HG03103 (cell line): ENCODE measurements at regions not wholly inside any gene's neighbourhood (a gene's known extent, or its start where the extent isn't known, plus 50 kb on each side); places are given as distances from the start of the nearest gene placed in this dataset.
"Not testable (repeated sequence)": the region's sequence is repeated elsewhere in the genome, so short reads cannot be mapped to it uniquely, and the experiment has no call there.

Source experiments
- ATAC-seq: cut with Tn5 transposase; IDR thresholded peaks from one replicate; pipeline ENCODE4 v1.9.1; 2021; ENCODE audit warnings: low read depth; ENCODE audit not compliant: unreplicated experiment

DNA sequence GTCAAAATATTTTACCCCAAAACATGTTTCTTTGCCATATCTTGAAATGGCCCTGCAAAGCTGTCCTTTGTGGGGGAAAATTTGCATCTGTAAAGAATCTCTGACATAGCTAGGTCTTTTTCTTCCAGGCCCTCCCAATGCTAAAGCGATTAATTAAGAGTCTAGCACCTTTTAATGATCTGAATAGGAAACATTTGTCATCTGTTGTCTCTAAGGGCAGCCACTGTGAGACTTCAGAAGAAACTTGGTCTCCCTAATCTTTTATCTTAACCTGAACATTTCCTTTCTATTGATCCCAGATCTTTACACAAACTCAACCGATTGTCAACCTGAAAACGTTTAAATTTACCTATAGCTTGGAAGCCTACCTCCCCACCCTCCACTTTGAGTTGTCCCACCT lies 731.6 kb upstream of the AUTS2 start:
- not testable (repeated sequence) for ATAC-seq

DNA sequence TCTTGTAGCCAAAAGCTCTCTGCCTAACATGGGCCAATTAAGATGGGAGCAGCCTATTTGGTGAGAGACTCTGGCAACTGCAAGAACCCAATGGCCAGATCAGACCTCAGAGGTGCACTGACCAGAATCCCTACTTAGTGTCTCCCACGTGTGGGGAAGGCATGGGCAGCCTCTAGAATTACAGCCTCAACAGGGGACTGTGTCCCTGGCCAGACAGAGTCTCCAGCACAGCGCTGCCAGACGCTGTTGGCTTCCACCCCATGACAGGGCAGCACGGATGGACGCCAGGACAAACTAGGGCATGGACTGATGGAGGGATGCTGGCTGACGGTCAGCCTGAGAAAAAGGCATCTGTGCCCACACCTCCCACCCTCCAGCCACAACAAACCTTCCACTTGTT lies 729.3 kb upstream of the AUTS2 start:
- ATAC-seq: no peak

DNA sequence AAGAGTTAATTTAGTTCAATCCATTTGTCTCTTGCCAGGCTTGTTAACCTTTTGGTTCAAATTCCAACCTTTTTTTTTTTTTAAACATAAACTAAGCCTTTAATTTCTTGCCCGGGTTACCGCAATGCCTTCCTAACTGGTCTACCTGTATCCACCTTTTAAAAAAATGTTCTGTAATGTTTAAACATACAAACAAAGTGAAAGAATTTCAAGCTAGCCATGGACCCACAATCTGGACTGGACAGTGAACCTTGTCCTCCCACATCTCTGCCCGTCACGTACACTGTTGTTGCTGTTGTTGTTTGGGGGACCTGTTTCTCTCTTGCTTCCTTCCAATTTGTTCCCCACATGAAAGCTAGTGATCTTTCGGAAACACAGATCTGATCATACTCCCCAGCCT lies 724.7 kb upstream of the AUTS2 start:
- no peak for ATAC-seq

DNA sequence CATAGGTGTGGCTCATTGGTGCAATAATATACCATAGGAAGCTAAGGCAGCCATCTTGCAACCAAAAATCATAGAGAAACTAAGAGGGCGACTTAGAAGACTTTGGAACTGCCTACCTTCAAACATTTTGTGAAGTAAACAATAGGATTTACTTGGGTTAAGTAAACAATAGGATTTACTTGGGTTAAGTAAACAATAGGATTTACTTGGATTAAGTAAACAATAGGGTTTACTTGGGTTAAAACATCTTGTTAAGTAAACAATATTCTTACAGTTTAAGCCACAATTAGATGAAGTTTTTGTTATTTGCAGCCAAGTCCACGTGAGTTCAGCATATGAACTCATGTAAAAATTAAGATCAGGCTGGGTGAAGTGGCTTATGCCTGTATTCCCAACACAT lies 722.4 kb upstream of the AUTS2 start:
- no peak for ATAC-seq

DNA sequence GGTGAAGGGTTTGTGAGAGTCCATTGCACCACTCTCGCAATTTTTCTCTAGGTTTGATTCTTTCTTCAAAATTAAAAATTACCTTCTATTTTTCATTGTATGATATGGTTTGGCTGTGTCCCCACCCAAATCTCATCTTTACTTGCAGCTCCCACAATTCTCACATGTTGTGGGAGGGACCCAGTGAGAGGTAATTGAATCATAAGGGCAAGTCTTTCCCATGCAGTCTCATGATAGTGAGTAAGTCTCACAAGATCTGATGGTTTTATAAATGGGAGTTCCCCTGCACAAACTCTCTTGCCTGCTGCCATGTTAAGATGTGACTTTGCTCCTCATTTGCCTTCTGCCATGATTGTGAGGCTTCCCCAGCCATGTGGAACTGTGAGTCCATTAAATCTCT lies 711.2 kb upstream of the AUTS2 start:
- ATAC-seq: not testable (repeated sequence)

DNA sequence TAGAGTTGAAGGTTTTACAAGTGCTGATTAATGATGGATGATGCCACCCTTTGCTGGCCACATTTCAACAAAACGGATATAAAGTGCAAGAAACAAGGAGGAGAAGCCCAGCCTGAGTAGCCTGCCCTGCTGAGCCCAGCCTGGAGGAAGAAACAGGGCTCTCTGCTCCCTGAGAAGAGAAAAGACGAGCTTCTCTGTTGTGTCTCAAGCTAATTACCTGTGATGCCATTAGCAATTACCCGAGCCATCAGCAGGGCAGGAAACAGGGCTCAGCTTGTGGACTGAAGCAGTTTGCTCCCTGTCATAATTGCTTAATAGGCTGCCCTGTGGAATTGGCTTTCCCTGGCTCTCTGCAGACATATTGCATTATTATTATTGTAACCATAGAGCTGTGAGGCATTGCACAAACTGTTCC lies 709.3 kb upstream of the AUTS2 start:
- no peak for ATAC-seq

DNA sequence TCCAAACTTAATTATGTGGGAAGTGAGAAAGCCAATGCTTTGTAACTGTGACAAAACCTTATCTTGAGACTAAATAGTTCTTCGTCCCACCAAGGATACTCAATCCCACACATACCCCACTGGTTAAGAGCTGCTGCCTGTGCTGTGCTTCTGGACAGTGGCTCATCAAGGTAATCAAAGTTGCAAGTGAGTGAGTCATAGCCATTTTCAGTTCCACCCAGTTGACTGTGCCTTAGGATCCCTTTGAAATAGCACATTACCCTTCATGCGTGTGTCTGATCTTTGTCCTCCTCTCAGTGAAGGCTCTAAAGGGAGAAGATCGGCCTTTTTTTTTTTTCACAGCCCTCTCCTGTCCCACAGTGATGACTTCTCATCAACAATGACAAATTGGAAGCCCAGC lies 706.0 kb upstream of the AUTS2 start:
- no peak for ATAC-seq

DNA sequence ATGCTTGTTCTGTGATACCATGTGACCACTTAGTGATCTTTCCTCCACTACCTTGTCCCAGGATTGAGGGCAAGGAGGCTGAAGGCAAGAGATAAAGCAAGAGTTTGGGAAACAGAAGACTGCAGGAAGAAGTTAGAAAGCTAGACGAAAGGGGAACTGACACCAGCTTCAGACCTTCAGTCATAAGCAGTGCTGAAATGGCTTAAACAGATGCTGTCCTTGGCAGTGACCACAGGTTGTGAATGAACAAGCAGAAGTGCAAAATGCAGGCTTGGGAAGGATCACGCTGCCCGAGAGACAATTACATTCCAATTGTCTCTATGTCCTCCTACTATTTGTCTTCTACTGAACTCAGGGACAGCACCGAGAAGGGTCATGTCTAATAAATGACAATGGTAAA lies 704.9 kb upstream of the AUTS2 start:
- no peak for ATAC-seq

DNA sequence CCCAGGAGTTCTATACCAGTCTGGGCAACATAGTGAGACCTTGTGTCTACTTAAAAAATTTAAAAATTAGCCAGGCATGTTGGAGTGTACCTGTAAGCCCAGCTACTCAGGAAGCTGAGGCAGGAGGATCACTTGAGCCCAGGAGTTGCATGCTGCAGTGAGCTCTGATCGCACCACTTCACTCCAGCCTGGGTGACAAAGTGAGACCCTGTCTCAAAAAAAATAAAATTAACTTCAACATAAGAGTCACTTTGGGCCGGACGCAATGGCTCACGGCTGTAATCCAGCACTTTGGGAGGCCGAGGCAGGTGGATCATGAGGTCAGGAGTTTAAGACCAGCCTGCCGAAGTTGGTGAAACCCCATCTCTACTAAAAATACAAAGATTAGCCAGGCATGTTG lies 699.1 kb upstream of the AUTS2 start:
- not testable (repeated sequence) for ATAC-seq

DNA sequence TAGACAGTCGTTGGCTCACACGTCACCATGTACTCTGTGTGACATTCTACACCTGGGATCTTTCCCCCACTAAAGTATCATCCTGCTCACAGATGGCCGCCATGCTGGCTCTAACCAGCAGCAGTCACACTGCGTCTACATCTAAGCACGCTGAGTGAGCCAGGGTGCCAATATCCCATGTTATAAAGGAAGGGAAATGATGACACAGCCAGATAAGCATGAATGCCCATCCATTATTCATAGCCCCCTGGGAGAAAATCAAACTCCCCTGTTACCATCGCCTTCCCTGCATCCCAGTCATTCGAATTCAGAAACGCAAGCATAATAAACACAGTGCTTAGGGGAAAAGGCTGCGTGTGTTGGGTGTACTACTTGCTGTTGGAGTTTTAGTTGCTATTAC lies 698.2 kb upstream of the AUTS2 start:
- ATAC-seq: no peak

DNA sequence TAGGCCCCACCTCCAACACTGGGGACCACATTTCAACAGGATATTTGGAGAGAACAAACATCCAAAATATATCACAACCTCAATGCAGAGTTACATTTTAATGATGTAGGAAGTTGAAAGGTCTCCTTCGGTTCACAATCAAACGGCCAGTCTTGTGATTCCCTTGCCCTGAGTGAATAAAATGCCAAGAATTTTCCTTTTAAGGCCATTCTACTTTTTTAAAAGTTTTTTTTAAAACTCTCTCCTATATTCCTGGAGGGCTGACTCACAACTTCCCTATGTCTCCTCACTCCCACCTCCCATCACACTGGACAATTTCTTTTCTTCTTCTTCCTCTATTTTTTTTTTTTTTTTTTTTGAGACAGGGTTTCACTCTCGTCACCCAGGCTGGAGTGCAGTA lies 693.6 kb upstream of the AUTS2 start:
- ATAC-seq: no peak

DNA sequence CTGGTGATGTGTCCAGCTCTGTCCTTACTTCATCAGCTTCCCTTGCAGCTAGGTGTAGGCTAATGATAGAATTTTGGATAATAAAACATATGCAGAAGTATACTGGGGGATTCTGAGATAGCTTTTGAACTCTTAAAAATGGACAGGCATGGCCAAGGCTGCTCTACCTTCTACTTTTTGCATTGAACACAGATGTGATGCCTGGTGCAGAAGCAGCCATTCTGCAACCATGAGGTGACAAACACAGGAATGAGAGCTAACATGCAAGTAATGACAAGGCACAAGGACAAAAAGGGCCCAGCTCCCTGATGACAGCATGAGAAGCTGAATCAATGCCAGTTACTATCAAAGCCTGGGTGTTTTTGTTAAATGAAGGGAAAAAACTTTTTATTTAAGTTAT lies 686.5 kb upstream of the AUTS2 start:
- ATAC-seq: no peak

DNA sequence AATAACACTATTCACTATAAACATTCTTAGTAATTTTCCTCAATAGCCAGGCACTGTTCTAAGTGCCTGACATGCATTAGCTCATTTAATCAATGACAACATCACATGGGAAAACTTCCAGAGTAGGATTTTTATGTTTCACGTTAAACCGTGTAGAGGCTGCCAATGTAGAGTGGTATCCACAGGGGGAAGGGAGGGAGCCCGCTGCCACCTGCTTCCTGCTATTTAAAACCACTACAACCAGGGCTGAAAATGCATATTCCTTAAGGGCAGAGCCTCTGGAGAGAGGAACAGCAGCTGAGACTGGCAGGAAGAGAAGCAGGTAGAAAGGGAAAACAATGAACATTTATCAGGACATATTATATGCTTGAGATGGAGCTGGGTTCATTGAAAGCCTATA lies 684.3 kb upstream of the AUTS2 start:
- no peak for ATAC-seq

DNA sequence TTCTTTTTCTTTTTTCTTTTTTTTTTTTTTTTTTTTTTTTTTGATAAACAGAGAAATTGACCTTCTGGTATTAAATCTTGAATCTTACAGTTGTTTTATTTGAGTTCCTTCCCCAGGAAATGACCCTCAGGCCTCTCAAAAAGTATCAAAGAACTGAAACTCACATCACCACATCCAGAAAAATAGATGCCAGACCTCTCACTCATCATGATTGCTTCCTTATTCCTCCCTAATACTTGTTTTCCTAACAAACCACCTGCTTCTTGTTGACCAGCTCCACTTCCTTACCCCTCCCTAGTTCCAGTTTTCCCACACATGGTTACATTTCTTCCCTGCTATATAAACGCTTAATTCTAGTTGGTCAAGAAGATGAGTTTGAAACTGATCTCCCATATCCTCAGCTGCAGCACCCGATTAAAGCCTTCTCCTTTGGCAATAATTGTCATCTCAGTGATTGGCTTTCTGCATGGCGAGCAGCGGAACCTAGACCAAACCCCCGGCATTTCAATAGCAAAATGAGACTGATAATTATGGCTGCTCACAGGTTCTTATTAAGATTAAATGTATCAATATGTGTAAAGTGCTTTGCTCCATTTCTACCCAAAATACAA lies 681.1 kb upstream of the AUTS2 start:
- ATAC-seq: no peak

DNA sequence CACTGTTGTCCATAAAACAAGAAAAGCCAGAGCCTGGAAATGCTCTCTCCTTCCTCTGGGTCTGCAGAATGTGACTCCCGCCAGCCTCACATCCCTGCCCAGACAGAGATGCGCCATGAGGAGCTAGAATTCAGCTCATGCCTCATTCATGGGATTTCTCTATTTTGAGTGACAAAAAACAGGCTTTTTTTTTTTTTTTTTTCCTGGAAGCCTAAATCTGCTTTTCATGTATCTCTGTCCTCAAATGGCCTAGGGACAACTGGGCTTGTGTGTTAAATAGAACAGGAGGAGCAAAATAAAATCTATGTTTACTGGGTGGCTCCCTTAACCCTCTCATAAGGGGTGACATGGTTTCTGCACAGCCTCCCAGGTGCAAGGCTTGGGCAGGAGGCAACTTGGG lies 679.7 kb upstream of the AUTS2 start:
- no peak for ATAC-seq

DNA sequence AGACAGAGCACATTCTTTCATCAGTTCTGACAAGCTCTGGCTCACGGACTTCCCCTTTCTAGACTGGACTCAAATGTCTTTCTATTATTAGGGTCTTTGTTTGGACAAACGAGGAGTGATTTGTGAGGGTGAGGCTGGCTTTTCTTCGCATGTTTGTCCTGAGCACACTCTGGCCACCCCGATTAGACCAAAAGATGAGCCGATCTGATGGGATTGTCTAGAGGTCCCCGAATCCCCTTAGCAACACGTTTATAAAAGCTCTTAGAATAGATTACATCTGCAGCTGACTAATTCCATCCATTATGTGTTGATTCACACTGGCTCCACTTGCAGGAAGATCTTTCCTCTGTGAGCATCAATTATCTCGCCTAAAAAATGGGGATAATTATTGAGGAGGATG lies 675.4 kb upstream of the AUTS2 start:
- ATAC-seq: no peak

DNA sequence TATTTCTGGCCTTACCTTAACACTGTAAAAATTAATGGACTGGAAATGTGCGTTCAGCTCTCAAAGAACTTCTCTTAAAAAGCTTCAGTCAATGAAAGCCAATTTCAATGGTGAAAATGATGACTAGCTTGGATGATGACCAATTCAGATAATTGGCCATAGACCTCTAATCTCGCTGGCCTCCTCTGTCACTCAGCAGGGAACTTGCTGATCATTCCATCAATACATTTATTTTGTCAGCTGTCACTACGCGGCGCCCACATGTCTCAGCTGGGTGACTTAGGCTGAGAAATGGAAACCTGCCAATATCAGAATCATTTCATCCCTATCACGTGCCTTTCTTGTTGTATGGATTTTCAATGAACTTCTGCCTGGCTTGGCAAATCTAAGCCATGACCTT lies 673.0 kb upstream of the AUTS2 start:
- no peak for ATAC-seq

DNA sequence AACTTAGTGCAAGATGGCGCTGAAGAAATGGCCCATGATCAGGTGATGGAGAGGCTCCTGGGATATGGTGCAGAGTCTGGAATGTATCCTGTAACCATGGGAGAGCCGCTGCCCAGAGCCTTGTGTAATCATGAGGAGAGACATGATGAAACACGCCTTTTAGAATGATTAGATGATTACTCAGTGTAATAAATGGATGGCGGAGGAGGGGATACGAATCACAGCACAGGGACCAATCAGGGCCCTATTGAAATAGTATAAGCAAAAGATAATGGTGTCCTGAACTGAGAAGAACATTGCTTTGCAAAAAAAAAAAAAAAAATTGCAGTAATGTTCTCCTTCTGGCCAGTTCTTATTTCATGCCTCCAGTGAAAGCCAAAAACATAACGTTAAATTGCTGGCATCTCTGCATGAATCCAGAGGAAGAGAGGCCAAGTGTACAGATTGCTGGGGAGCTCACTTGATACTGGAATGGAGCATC lies 668.5 kb upstream of the AUTS2 start:
- no peak for ATAC-seq

DNA sequence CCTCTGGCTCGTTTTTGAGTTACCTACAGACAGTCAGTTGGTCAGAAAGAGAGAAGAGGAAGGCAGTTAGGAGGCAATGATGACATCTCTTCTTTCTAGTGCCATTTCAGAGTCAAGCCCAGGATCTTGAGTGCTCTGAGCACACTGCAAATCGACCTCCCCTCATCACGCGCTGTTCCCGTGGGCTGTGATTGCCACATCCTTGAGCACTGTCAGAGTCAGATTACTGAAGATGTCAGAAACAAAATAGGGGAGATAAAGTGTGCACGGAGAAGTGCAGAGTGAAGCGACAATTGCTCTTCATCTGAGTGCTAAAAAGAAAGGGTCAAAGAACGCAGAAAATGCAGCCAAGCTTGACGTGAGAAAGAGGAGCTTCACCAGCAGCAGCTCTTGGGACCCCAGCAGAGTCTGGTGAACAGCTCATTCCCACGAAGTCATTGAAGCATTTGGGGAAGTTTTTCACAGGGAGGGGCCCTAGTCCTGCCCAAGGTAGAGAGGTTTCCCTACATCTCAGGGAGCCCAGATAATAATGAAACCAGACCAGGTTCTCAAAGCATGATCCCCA lies 661.7 kb upstream of the AUTS2 start:
- ATAC-seq: no peak

DNA sequence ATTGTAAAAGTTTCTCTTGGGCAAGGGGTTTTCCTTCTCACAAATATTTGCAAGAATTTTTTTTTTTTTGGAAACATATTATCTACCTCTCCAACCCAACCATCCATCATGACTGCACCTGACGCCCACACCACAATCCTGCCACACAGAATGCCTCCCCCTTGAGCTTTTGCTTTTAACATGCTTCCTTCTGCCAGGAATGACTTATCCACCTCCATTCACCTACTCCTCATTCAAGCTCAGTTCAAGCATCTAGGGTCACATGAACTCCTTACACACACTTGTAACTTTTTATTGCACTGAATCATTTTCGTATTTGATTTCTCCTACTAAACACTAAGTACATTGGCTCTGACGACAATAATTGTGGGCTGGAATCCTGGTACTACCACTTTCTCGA lies 660.1 kb upstream of the AUTS2 start:
- ATAC-seq: no peak

DNA sequence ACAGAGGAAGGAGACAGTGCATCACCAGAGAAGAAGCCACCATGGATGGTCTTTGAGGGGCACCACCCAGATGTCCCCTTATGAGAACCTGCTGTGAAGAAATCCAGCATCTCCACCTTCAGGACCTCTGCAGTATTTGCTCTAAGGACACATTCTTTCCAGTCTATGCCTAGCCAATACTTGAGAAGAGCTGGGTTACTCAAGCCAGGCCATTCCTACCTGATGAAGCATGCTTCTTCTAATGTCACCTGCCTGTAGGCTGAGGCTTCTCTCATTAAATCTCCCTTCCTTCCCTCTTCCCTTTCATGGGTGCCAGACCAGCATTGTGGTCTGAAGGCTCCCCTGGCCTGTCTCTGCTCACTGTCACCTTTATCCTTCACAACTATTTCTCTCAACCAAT lies 654.5 kb upstream of the AUTS2 start:
- no peak for ATAC-seq

DNA sequence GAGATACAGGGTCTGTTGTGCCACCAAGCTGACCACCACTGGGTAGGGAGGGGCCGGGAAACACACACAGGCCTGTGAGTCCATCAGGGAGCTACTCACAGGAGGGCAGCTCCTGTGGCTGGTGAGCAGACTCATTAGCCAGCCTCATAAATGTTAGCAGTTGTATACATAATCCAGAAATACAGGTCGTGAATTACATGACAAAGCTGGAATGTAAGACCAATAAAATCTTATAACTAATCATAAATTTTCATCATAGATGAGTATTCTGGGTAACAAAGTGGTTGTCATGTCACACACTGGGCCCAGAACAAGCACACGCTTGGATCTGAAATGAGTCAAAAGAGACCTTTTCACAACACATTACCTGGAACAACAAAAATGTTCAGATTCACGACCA lies 642.6 kb upstream of the AUTS2 start:
- no peak for ATAC-seq

DNA sequence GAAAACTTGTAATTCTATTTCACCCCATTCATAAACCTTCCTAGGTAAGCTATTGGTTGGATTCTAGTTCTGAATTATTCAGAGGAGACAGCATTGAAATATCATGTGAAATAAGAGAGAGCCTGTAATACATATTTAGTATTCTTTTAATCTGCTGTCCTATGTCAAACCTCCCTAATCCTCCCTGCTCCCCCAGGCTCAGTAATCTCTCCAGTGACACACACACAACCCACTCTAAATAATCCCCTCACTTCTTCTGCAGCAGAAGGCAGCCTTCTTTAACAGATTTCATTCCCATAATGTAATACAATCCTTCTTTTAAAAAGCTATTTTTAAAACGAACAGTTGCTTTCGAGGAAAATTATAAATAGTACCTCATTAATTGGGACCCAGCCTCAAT lies 639.7 kb upstream of the AUTS2 start:
- ATAC-seq: no peak
